ENCODE measurements at regions not wholly inside any gene's neighbourhood (a gene's known extent, or its start where the extent isn't known, plus 50 kb on each side); places are given as distances from the start of the nearest gene placed in this dataset.

GRCh38 chr15:38614621-38615020 lies 50.0 kb upstream of the RASGRP1 start:
- H2AFZ ChIP-seq (ENCODE audit: low read length, unreplicated experiment) = no peak overlapping the region
- no peaks in the 10 kb centered on the region for H3K79me2 ChIP-seq (ENCODE audit: control insufficient read depth, insufficient read depth, low read length, unreplicated experiment)
- no peak overlapping the region for H3K27ac ChIP-seq (ENCODE audit: low read depth, low read length)
- H3K36me3 ChIP-seq (ENCODE audit: insufficient read depth, low read length) = no peaks in the 10 kb centered on the region
- no peak overlapping the region for H3K4me3 ChIP-seq (ENCODE audit: low read depth, low read length)
- no peaks in the 10 kb centered on the region for H3K4me1 ChIP-seq (ENCODE audit: control insufficient read depth, insufficient read depth, low read length, unreplicated experiment)
- H3K27me3 ChIP-seq (ENCODE audit: insufficient read depth, low read length) = peaks cover 72% of the 10 kb centered on the region

GRCh38 chr15:38617831-38618230 lies 53.2 kb upstream of the RASGRP1 start:
- no peaks in the 10 kb centered on the region for H3K79me2 ChIP-seq (ENCODE audit: control insufficient read depth, insufficient read depth, low read length, unreplicated experiment)
- H3K36me3 ChIP-seq (ENCODE audit: insufficient read depth, low read length) = no peaks in the 10 kb centered on the region
- no peak overlapping the region for H3K4me3 ChIP-seq (ENCODE audit: low read depth, low read length)
- no peak overlapping the region for H3K27ac ChIP-seq (ENCODE audit: low read depth, low read length)
- no peak overlapping the region for H2AFZ ChIP-seq (ENCODE audit: low read length, unreplicated experiment)
- H3K4me1 ChIP-seq (ENCODE audit: control insufficient read depth, insufficient read depth, low read length, unreplicated experiment) = no peaks in the 10 kb centered on the region
- peaks cover 80% of the 10 kb centered on the region for H3K27me3 ChIP-seq (ENCODE audit: insufficient read depth, low read length)

GRCh38 chr15:38618242-38618955 lies 53.8 kb upstream of the RASGRP1 start:
- Histone ChIP-seq H3K27ac (ENCODE audit: low read depth, low read length) (no peak overlapping the region), H3K4me3 (ENCODE audit: low read depth, low read length) (no peak overlapping the region), H2AFZ (ENCODE audit: low read length, unreplicated experiment) (no peak overlapping the region), H3K79me2 (ENCODE audit: control insufficient read depth, insufficient read depth, low read length, unreplicated experiment) (no peaks in the 10 kb centered on the region), H3K36me3 (ENCODE audit: insufficient read depth, low read length) (no peaks in the 10 kb centered on the region), H3K4me1 (ENCODE audit: control insufficient read depth, insufficient read depth, low read length, unreplicated experiment) (no peaks in the 10 kb centered on the region), H3K27me3 (ENCODE audit: insufficient read depth, low read length) (peaks cover 80% of the 10 kb centered on the region)

DNA sequence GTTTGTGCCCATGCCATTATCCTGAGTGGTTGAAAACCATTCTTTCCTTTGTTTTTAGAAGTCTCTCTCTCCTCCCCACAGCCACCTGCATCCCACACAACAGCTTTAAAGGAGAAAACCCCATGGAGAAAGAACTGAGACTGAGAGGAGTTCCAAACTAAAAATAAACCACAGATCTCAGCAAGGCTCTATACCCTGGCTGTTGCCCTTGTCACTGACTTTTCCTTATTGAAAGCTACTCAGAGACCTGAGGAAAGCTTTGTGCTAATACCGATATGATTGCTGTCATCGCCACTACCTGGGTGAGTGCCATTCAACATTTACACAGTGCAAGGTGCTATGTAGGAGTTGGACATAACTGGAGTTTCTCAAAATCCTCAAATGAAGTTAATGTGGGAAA lies 55.5 kb upstream of the RASGRP1 start:
- H3K79me2 ChIP-seq (ENCODE audit: control insufficient read depth, insufficient read depth, low read length, unreplicated experiment) = no peaks in the 10 kb centered on the region
- H3K36me3 ChIP-seq (ENCODE audit: insufficient read depth, low read length) = no peaks in the 10 kb centered on the region
- H3K27ac ChIP-seq (ENCODE audit: low read depth, low read length) = no peak overlapping the region
- H3K27me3 ChIP-seq (ENCODE audit: insufficient read depth, low read length) = peaks cover 75% of the 10 kb centered on the region
- no peaks in the 10 kb centered on the region for H3K4me1 ChIP-seq (ENCODE audit: control insufficient read depth, insufficient read depth, low read length, unreplicated experiment)
- H2AFZ ChIP-seq (ENCODE audit: low read length, unreplicated experiment) = no peak overlapping the region
- H3K4me3 ChIP-seq (ENCODE audit: low read depth, low read length) = no peak overlapping the region

DNA sequence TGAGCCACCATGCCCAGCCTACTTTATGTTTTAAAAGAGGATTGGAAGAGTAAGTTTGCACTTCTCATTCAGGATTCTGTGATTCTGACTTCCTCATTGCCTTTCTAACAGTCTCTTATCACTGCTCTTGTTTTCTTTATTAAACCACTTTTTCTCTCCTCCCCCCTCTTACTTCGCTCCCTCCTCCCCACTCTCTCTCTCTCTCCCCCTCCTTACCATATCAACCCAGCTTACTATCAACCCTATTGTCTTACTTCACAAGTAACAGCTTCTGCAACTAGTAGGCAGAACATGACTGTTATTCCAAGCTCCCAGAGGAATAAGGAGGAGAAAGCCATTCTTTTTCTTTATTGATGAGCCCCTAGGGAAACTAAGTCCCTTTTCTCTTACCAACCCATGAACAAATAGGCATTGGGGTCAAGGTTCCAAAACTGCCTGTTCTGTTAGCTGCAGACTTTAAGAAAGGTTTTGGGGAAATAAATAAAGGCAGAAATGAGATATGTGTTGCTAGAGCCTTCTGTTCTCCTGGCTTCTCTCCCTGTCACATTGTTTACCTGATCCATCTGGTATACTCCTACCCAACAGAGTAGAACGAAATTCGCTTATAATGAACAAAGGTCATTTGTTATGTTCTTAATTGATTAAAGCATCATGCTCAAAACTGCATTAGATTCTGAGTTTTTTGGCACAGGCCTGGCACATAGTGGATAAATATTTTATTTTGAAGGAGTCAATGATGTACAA lies 56.4 kb upstream of the RASGRP1 start:
- no peaks in the 10 kb centered on the region for H3K79me2 ChIP-seq (ENCODE audit: control insufficient read depth, insufficient read depth, low read length, unreplicated experiment)
- H3K36me3 ChIP-seq (ENCODE audit: insufficient read depth, low read length) = no peaks in the 10 kb centered on the region
- H3K4me1 ChIP-seq (ENCODE audit: control insufficient read depth, insufficient read depth, low read length, unreplicated experiment) = no peaks in the 10 kb centered on the region
- no peak overlapping the region for H2AFZ ChIP-seq (ENCODE audit: low read length, unreplicated experiment)
- no peak overlapping the region for H3K4me3 ChIP-seq (ENCODE audit: low read depth, low read length)
- no peak overlapping the region for H3K27ac ChIP-seq (ENCODE audit: low read depth, low read length)
- peaks cover 71% of the 10 kb centered on the region for H3K27me3 ChIP-seq (ENCODE audit: insufficient read depth, low read length)

DNA sequence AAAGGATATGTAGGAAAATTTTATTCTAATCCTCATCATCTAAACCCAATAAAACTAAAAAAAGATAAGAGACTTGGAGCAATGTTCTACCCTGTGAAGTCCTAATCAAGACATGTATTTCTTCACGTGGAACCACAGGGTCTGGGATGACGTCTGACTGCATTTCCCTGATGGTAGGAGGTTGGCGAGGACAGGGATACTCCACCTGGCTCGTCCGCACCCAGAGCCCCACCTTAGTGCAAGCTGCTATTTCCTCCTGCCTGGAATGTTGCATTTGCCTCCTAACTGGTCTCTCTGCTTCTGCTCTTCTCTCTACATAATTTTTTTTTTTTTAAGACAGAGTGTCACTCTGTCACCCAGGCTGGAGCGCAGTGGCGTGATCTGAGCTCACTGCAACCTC lies 57.7 kb upstream of the RASGRP1 start:
- no peak overlapping the region for H2AFZ ChIP-seq (ENCODE audit: low read length, unreplicated experiment)
- H3K4me1 ChIP-seq (ENCODE audit: control insufficient read depth, insufficient read depth, low read length, unreplicated experiment) = no peaks in the 10 kb centered on the region
- H3K36me3 ChIP-seq (ENCODE audit: insufficient read depth, low read length) = no peaks in the 10 kb centered on the region
- no peak overlapping the region for H3K27ac ChIP-seq (ENCODE audit: low read depth, low read length)
- no peak overlapping the region for H3K4me3 ChIP-seq (ENCODE audit: low read depth, low read length)
- no peaks in the 10 kb centered on the region for H3K79me2 ChIP-seq (ENCODE audit: control insufficient read depth, insufficient read depth, low read length, unreplicated experiment)
- peaks cover 79% of the 10 kb centered on the region for H3K27me3 ChIP-seq (ENCODE audit: insufficient read depth, low read length)

GRCh38 chr15:38622908-38623307 lies 58.3 kb upstream of the RASGRP1 start:
- no peaks in the 10 kb centered on the region for H3K4me1 ChIP-seq (ENCODE audit: control insufficient read depth, insufficient read depth, low read length, unreplicated experiment)
- H3K79me2 ChIP-seq (ENCODE audit: control insufficient read depth, insufficient read depth, low read length, unreplicated experiment) = no peaks in the 10 kb centered on the region
- no peak overlapping the region for H3K27ac ChIP-seq (ENCODE audit: low read depth, low read length)
- peaks cover 73% of the 10 kb centered on the region for H3K27me3 ChIP-seq (ENCODE audit: insufficient read depth, low read length)
- H2AFZ ChIP-seq (ENCODE audit: low read length, unreplicated experiment) = no peak overlapping the region
- no peak overlapping the region for H3K4me3 ChIP-seq (ENCODE audit: low read depth, low read length)
- H3K36me3 ChIP-seq (ENCODE audit: insufficient read depth, low read length) = no peaks in the 10 kb centered on the region

- no peaks in the 10 kb centered on the region for H3K4me1 ChIP-seq (ENCODE audit: control insufficient read depth, insufficient read depth, low read length, unreplicated experiment)
- H3K27ac ChIP-seq (ENCODE audit: low read depth, low read length) = no peak overlapping the region
- no peak overlapping the region for H2AFZ ChIP-seq (ENCODE audit: low read length, unreplicated experiment)
- peaks cover 65% of the 10 kb centered on the region for H3K27me3 ChIP-seq (ENCODE audit: insufficient read depth, low read length)
- H3K4me3 ChIP-seq (ENCODE audit: low read depth, low read length) = no peak overlapping the region
- H3K79me2 ChIP-seq (ENCODE audit: control insufficient read depth, insufficient read depth, low read length, unreplicated experiment) = no peaks in the 10 kb centered on the region
- no peaks in the 10 kb centered on the region for H3K36me3 ChIP-seq (ENCODE audit: insufficient read depth, low read length)
Measured at GRCh38 chr15:38623744-38624143, 59.1 kb upstream of the RASGRP1 start.

DNA sequence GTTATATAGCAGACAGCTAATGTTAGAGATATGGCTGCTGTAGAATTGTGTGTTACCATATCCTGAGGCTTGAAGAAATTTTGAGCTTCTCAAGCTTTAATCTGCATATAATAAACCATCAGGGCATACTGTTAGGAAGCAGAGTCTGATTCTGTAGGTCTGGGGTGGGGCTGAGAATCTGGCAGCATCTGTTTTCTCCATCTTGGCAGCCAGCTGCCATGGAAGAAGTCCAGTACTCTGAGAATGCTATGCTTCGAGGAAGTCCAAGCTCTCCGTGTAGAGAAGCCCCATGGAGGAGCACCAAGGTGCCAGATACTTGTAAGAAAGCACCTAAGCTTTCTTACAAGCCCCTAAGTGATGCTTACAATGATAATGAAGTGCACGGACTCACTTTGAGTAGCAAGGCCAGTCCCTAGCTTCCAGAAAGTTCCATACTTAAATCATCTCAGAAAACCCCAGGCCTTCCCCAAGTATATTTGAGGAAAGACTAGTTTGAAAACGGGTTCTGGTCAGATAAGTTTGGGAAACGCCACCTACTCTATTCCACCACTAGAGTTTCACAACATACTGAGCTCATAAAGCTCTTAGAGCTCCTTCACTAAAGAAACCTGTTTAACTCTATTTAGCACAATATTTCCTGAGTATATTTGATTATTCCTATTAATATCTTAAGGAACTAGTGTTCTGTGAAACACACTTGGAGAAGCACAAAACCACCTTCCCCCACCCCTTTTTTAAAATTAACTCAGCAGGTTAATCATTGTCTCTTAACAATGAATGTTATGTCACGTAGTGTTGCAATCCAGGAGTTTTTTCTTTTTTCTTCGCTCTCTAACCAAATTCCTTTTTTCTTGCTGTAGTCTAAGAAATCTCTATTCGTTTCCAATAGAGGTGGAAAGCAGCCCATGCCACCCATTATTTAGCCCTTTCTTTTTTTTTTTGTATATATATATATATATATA lies 59.9 kb upstream of the RASGRP1 start:
- peaks cover 63% of the 10 kb centered on the region for H3K27me3 ChIP-seq (ENCODE audit: insufficient read depth, low read length)
- H3K27ac ChIP-seq (ENCODE audit: low read depth, low read length) = no peak overlapping the region
- H3K4me3 ChIP-seq (ENCODE audit: low read depth, low read length) = no peak overlapping the region
- H2AFZ ChIP-seq (ENCODE audit: low read length, unreplicated experiment) = no peak overlapping the region
- H3K4me1 ChIP-seq (ENCODE audit: control insufficient read depth, insufficient read depth, low read length, unreplicated experiment) = no peaks in the 10 kb centered on the region
- H3K79me2 ChIP-seq (ENCODE audit: control insufficient read depth, insufficient read depth, low read length, unreplicated experiment) = no peaks in the 10 kb centered on the region
- no peaks in the 10 kb centered on the region for H3K36me3 ChIP-seq (ENCODE audit: insufficient read depth, low read length)

- Histone ChIP-seq H2AFZ (ENCODE audit: low read length, unreplicated experiment) (no peak overlapping the region), H3K4me3 (ENCODE audit: low read depth, low read length) (no peak overlapping the region), H3K36me3 (ENCODE audit: insufficient read depth, low read length) (no peaks in the 10 kb centered on the region), H3K27me3 (ENCODE audit: insufficient read depth, low read length) (peaks cover 53% of the 10 kb centered on the region), H3K27ac (ENCODE audit: low read depth, low read length) (no peak overlapping the region), H3K4me1 (ENCODE audit: control insufficient read depth, insufficient read depth, low read length, unreplicated experiment) (no peaks in the 10 kb centered on the region), H3K79me2 (ENCODE audit: control insufficient read depth, insufficient read depth, low read length, unreplicated experiment) (no peaks in the 10 kb centered on the region)
Measured at GRCh38 chr15:38625886-38626285, 61.3 kb upstream of the RASGRP1 start.

Measured in ACC112 (cell line).